ENCODE measurements at regions not wholly inside any gene's neighbourhood (a gene's known extent, or its start where the extent isn't known, plus 50 kb on each side); places are given as distances from the start of the nearest gene placed in this dataset.

DNA sequence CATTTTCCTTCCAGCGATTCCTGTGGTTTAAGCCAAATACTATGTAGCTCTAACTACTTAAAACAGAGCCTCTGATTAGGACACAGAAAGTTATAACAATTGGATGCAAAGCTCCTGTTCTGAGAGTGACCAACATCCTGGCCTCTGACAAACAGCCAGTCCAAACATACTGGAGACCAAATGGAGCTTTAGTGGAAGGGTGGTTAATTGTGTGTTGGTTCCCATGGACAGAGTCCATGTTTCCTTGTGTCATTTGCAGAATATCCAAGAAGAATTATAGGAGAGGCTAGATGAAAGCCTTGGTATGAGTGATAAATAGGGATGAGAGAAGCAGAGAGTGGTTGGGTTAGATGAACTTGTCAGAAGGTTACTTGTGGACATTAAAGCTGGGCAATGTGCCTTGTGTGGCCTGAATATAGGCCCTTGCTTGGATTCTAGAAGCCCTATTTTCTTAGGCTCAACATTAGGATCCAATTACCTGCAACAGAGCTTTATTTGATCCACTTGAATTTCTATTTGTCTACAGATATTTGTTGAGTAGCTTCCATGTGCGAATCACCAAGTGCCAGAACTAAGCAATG lies 180.5 kb upstream of the GORAB start:
- ChIA-PET POLR2A (no interaction called here), CTCF (no interaction called here)
- Mint-ChIP-seq H3K36me3 (no peaks in the 10 kb centered on the region), H3K4me1 (no peaks in the 10 kb centered on the region), H3K27ac (no peak overlapping the region), H3K27me3 (peaks cover 5 to 12% of the 10 kb centered on the region in 2 donors), H3K9me3 (peaks cover 0 to 3% (median 0%) of the 10 kb centered on the region in 3 donors), H3K4me3 (no peak overlapping the region)
- ATAC-seq (replicated peaks in 1 of 4) (no peak), DNase-seq (no peak)
- Histone ChIP-seq H3K9me3 (no peaks in the 10 kb centered on the region), H3K27me3 (replicated peaks in 1 of 2; ENCODE audit: control insufficient read depth in 2 of 2, extremely low read depth in 1 of 2, insufficient read depth in 2 of 2, low read length in 1 of 2) (no peaks in the 10 kb centered on the region), H3K27ac (ENCODE audit: low read length) (no peak overlapping the region), H3K4me1 (ENCODE audit: control insufficient read depth in 1 of 2, extremely low read depth in 1 of 2, insufficient read depth in 2 of 2, low read length in 2 of 2) (no peaks in the 10 kb centered on the region), H3K36me3 (ENCODE audit: control insufficient read depth in 2 of 2, extremely low read depth in 1 of 2, insufficient read depth in 1 of 2, low read length in 1 of 2) (no peaks in the 10 kb centered on the region), H3K4me3 (ENCODE audit: control insufficient read depth in 1 of 2, extremely low read depth in 1 of 2, low read length in 1 of 2) (no peak overlapping the region)
- 70% methylated on average over 2 of the region's 2 CpGs for WGBS (ENCODE audit: insufficient coverage)

DNA sequence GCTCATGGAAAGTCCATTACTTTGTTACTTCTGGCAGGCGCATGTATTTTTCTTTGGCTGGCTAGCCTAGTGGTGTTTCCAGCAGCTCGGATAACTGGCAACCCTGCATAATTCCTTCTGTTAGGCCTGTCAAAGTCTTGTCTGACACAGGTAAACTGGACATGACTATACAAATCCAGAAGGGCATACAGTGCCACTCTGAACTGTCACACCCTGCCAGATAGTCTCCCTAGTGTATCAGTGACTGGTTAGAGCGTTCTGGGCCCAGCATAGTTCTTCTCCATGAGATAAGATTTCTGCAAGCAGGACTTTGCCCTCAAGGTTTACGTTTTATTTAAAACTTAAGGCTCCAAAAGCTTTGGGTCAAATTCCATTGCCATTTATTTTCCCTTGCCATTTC lies 177.7 kb upstream of the GORAB start:
- H3K9me3 ChIP-seq = no peaks in the 10 kb centered on the region
- no peak overlapping the region for H3K4me3 ChIP-seq (ENCODE audit: control insufficient read depth in 1 of 2, extremely low read depth in 1 of 2, low read length in 1 of 2)
- no peak for ATAC-seq (replicated peaks in 1 of 4)
- H3K27me3 ChIP-seq (replicated peaks in 1 of 2; ENCODE audit: control insufficient read depth in 2 of 2, extremely low read depth in 1 of 2, insufficient read depth in 2 of 2, low read length in 1 of 2) = no peaks in the 10 kb centered on the region
- H3K4me1 ChIP-seq (ENCODE audit: control insufficient read depth in 1 of 2, extremely low read depth in 1 of 2, insufficient read depth in 2 of 2, low read length in 2 of 2) = no peaks in the 10 kb centered on the region
- Mint-ChIP-seq H3K4me3 (no peak overlapping the region), H3K27me3 (peaks cover 4 to 5% of the 10 kb centered on the region in 2 donors), H3K4me1 (no peaks in the 10 kb centered on the region), H3K36me3 (no peaks in the 10 kb centered on the region), H3K27ac (no peak overlapping the region), H3K9me3 (peaks cover 2 to 8% (median 3%) of the 10 kb centered on the region in 3 donors)
- 69% methylated on average over 4 of the region's 4 CpGs for WGBS (ENCODE audit: insufficient coverage)
- DNase-seq = no peak
- H3K27ac ChIP-seq (ENCODE audit: low read length) = no peak overlapping the region
- no peaks in the 10 kb centered on the region for H3K36me3 ChIP-seq (ENCODE audit: control insufficient read depth in 2 of 2, extremely low read depth in 1 of 2, insufficient read depth in 1 of 2, low read length in 1 of 2)
- CTCF ChIA-PET = no interaction called here
- POLR2A ChIA-PET = no interaction called here

DNA sequence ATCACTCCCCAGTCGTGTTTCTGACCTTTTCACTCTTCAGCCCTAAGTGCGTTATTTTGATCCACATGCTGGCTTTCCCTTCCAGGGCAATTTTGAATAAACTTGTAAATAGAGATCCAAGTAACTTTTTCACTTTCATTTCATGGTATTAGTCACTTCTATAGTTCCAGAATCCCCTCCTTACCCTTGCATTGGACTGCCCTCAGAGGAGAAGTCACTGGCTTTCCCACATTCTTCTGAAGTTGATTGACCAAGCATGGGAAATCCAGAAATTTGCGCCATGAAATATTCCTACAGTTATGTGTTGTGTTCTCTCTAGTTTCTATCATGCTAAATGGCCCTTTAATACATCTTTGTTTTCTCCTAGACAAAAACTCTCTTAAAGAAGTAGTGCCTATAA lies 177.3 kb upstream of the GORAB start:
- no CpG with 5 or more reads among the region's 3 CpGs for WGBS (ENCODE audit: insufficient coverage)

DNA sequence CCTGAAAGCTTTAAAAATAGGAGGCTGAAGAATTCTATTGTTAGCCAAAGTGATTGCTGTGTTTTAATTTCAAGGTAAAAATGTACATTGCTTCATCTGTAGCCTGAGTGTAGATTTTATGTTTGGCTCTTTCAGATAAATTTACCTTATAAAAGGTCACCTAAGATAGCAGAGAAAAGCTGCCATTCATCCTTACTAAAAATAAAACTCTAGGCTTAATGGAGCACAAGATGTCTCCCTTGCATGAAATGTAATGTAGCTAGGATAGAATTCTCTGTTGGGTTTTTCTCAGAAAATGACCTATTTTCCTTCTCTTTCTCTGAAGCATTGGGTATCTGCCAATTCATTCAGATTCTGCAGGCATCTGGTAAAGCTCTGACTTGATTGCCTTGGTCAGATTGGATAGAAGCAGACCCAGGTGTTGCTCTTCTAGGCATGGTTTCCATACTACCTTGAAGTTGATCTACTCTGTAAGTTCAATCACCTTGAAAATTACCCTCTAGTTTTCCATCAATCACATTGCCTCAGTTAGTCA lies 176.6 kb upstream of the GORAB start:
- Mint-ChIP-seq H3K4me3 (no peak overlapping the region), H3K9me3 (peaks cover 3 to 13% (median 8%) of the 10 kb centered on the region in 3 donors), H3K4me1 (no peaks in the 10 kb centered on the region), H3K27ac (no peak overlapping the region), H3K27me3 (peaks cover 0 to 5% of the 10 kb centered on the region in 2 donors), H3K36me3 (no peaks in the 10 kb centered on the region)
- H3K27me3 ChIP-seq (replicated peaks in 1 of 2; ENCODE audit: control insufficient read depth in 2 of 2, extremely low read depth in 1 of 2, insufficient read depth in 2 of 2, low read length in 1 of 2) = no peaks in the 10 kb centered on the region
- no peak for ATAC-seq (replicated peaks in 1 of 4)
- DNase-seq = no peak
- no peaks in the 10 kb centered on the region for H3K36me3 ChIP-seq (ENCODE audit: control insufficient read depth in 2 of 2, extremely low read depth in 1 of 2, insufficient read depth in 1 of 2, low read length in 1 of 2)
- H3K4me3 ChIP-seq (ENCODE audit: control insufficient read depth in 1 of 2, extremely low read depth in 1 of 2, low read length in 1 of 2) = no peak overlapping the region
- CTCF ChIA-PET = no interaction called here
- H3K27ac ChIP-seq (ENCODE audit: low read length) = no peak overlapping the region
- H3K9me3 ChIP-seq = no peaks in the 10 kb centered on the region
- POLR2A ChIA-PET = interaction anchor here in 1 of 2 donors (0.5 kb wide), 1 partner anchor 892 kb away, joined by 3 read pairs; no protein-coding TSS in a partner anchor
- H3K4me1 ChIP-seq (ENCODE audit: control insufficient read depth in 1 of 2, extremely low read depth in 1 of 2, insufficient read depth in 2 of 2, low read length in 2 of 2) = no peaks in the 10 kb centered on the region

More for the DNA sequence above, 177.3 kb upstream of the GORAB start:
- ATAC-seq (replicated peaks in 1 of 4) (no peak), DNase-seq (no peak)
- Mint-ChIP-seq H3K36me3 (no peaks in the 10 kb centered on the region), H3K27ac (no peak overlapping the region), H3K9me3 (peaks cover 3 to 11% (median 5%) of the 10 kb centered on the region in 3 donors), H3K27me3 (peaks cover 0 to 5% of the 10 kb centered on the region in 2 donors), H3K4me1 (no peaks in the 10 kb centered on the region), H3K4me3 (no peak overlapping the region)
- Histone ChIP-seq H3K4me3 (ENCODE audit: control insufficient read depth in 1 of 2, extremely low read depth in 1 of 2, low read length in 1 of 2) (no peak overlapping the region), H3K36me3 (ENCODE audit: control insufficient read depth in 2 of 2, extremely low read depth in 1 of 2, insufficient read depth in 1 of 2, low read length in 1 of 2) (no peaks in the 10 kb centered on the region), H3K27me3 (replicated peaks in 1 of 2; ENCODE audit: control insufficient read depth in 2 of 2, extremely low read depth in 1 of 2, insufficient read depth in 2 of 2, low read length in 1 of 2) (no peaks in the 10 kb centered on the region), H3K9me3 (no peaks in the 10 kb centered on the region), H3K27ac (ENCODE audit: low read length) (no peak overlapping the region), H3K4me1 (ENCODE audit: control insufficient read depth in 1 of 2, extremely low read depth in 1 of 2, insufficient read depth in 2 of 2, low read length in 2 of 2) (no peaks in the 10 kb centered on the region)
- ChIA-PET CTCF (no interaction called here), POLR2A (no interaction called here)

DNA sequence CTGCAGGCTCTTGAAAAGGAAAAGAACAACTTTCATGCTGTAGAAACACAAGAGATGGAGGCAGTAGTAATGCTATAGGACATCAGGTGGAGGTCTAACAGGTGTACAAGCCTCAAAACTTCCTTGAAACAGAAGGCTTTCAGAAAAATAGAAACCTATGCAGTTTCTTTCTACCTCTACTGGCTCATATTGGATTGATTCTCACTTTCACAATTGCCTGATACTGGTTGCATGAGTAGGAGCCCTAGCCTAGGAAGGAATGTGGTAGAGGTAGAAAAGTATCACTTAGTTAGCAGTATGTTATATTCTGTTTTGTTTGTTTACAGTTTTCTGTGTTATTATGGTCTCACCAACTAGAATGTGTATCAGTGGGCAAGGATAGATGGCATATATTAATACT lies 175.4 kb upstream of the GORAB start:
- no peaks in the 10 kb centered on the region for H3K4me1 Mint-ChIP-seq
- CTCF ChIA-PET = no interaction called here
- H3K36me3 Mint-ChIP-seq = no peaks in the 10 kb centered on the region
- ATAC-seq (replicated peaks in 1 of 4) (no peak), DNase-seq (no peak)
- H3K27me3 Mint-ChIP-seq = no peaks in the 10 kb centered on the region
- Histone ChIP-seq H3K27ac (ENCODE audit: low read length) (no peak overlapping the region), H3K36me3 (ENCODE audit: control insufficient read depth in 2 of 2, extremely low read depth in 1 of 2, insufficient read depth in 1 of 2, low read length in 1 of 2) (no peaks in the 10 kb centered on the region), H3K4me1 (ENCODE audit: control insufficient read depth in 1 of 2, extremely low read depth in 1 of 2, insufficient read depth in 2 of 2, low read length in 2 of 2) (no peaks in the 10 kb centered on the region), H3K9me3 (no peaks in the 10 kb centered on the region), H3K4me3 (ENCODE audit: control insufficient read depth in 1 of 2, extremely low read depth in 1 of 2, low read length in 1 of 2) (no peak overlapping the region), H3K27me3 (replicated peaks in 1 of 2; ENCODE audit: control insufficient read depth in 2 of 2, extremely low read depth in 1 of 2, insufficient read depth in 2 of 2, low read length in 1 of 2) (no peaks in the 10 kb centered on the region)
- POLR2A ChIA-PET = no interaction called here
- H3K9me3 Mint-ChIP-seq = peaks cover 3 to 13% (median 8%) of the 10 kb centered on the region in 3 donors
- H3K27ac Mint-ChIP-seq = no peak overlapping the region
- no peak overlapping the region for H3K4me3 Mint-ChIP-seq

DNA sequence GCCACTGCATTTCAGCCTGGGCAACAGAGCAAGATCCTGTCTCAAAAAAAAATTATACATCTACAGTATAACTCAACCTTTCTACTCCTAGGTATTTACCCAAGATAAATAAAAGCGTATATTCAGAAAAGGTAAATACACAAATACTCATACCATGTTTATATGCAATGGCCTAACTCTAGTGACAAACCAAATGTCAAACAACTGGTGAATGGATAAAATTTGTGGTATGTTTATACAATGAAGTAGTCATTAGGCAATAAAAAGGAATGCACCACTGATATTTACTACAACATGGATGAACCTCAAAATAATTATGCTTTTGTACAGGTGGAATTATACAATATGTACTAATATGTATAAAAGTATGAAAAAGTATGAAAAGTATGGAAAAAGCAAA lies 174.2 kb upstream of the GORAB start:
- H3K36me3 ChIP-seq (ENCODE audit: control insufficient read depth in 2 of 2, extremely low read depth in 1 of 2, insufficient read depth in 1 of 2, low read length in 1 of 2) = no peaks in the 10 kb centered on the region
- no peaks in the 10 kb centered on the region for H3K9me3 ChIP-seq
- H3K27ac ChIP-seq (ENCODE audit: low read length) = no peak overlapping the region
- CTCF ChIA-PET = no interaction called here
- Mint-ChIP-seq H3K36me3 (no peaks in the 10 kb centered on the region), H3K4me3 (no peak overlapping the region), H3K27me3 (no peaks in the 10 kb centered on the region), H3K9me3 (peaks cover 0 to 13% (median 8%) of the 10 kb centered on the region in 3 donors), H3K27ac (no peak overlapping the region), H3K4me1 (no peaks in the 10 kb centered on the region)
- H3K27me3 ChIP-seq (replicated peaks in 1 of 2; ENCODE audit: control insufficient read depth in 2 of 2, extremely low read depth in 1 of 2, insufficient read depth in 2 of 2, low read length in 1 of 2) = no peaks in the 10 kb centered on the region
- POLR2A ChIA-PET = no interaction called here
- DNase-seq (no peak), ATAC-seq (replicated peaks in 1 of 4) (no peak)
- WGBS (ENCODE audit: insufficient coverage) = no CpG with 5 or more reads among the region's 1 CpG
- H3K4me3 ChIP-seq (ENCODE audit: control insufficient read depth in 1 of 2, extremely low read depth in 1 of 2, low read length in 1 of 2) = no peak overlapping the region
- H3K4me1 ChIP-seq (ENCODE audit: control insufficient read depth in 1 of 2, extremely low read depth in 1 of 2, insufficient read depth in 2 of 2, low read length in 2 of 2) = no peaks in the 10 kb centered on the region

DNA sequence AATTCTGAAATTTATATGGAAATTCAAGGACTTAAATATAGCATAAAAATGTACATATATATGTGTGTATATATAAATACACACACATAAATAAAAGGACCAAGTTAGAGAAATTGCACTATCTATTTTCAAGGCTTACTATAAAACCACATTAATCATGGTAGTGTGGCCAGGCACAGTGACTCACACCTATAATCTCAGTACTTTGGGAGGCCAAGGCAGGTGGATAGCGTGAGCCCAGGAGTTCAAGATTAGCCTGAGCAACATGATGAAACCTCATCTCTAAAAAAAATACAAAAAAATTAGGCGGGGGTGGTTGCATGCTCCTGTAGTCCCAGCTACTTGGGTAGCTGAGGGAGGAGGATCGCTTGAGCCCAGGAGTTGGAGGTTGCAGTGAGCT lies 171.4 kb upstream of the GORAB start:
- ATAC-seq (replicated peaks in 1 of 4) = no peak
- POLR2A ChIA-PET = no interaction called here
- Mint-ChIP-seq H3K27me3 (no peaks in the 10 kb centered on the region), H3K9me3 (peaks cover 0 to 23% (median 11%) of the 10 kb centered on the region in 3 donors), H3K4me3 (no peak overlapping the region), H3K4me1 (no peaks in the 10 kb centered on the region), H3K27ac (no peak overlapping the region), H3K36me3 (no peaks in the 10 kb centered on the region)
- Histone ChIP-seq H3K4me3 (ENCODE audit: control insufficient read depth in 1 of 2, extremely low read depth in 1 of 2, low read length in 1 of 2) (no peak overlapping the region), H3K27me3 (replicated peaks in 1 of 2; ENCODE audit: control insufficient read depth in 2 of 2, extremely low read depth in 1 of 2, insufficient read depth in 2 of 2, low read length in 1 of 2) (no peaks in the 10 kb centered on the region), H3K4me1 (ENCODE audit: control insufficient read depth in 1 of 2, extremely low read depth in 1 of 2, insufficient read depth in 2 of 2, low read length in 2 of 2) (no peaks in the 10 kb centered on the region), H3K9me3 (no peaks in the 10 kb centered on the region), H3K36me3 (ENCODE audit: control insufficient read depth in 2 of 2, extremely low read depth in 1 of 2, insufficient read depth in 1 of 2, low read length in 1 of 2) (no peaks in the 10 kb centered on the region), H3K27ac (ENCODE audit: low read length) (no peak overlapping the region)
- 100% methylated on average over 1 of the region's 3 CpGs for WGBS (ENCODE audit: insufficient coverage)
- no peak for DNase-seq
- CTCF ChIA-PET = no interaction called here

Data from T-cell (primary cell).